HepG2 (cell line): ENCODE measurements at regions not wholly inside any gene's neighbourhood (a gene's known extent, or its start where the extent isn't known, plus 50 kb on each side); places are given as distances from the start of the nearest gene placed in this dataset.

Experiments used
- ATAC-seq: fragments of 200-7000 bp; cut with Tn5 transposase; 3 replicates; pipeline ENCODE4 v1.9.1; 2020; ENCODE audit warnings: mild to moderate bottlenecking, moderate library complexity
- BruUV-seq: library from RNA; stranded (reverse); fragments of 400-500 nt; replicated peaks from 2 replicates; lab custom pipeline; 2021; lab: Mats Ljungman, UMichigan
- CTCF ChIA-PET: fragments of 300-600 bp; formaldehyde crosslinking; extraction: SDS; loops from one replicate; lab custom pipeline; 2021; ENCODE audit warnings: low total read pairs, inconsistent platforms, low intra/inter-chr PET ratio; lab: Yijun Ruan, JAX
- POLR2A ChIA-PET: fragments of 350-600 bp; sonication (Branson Sonifier 250); formaldehyde crosslinking; loops from one replicate; lab custom pipeline; 2020; ENCODE audit warnings: antibody characterized with exemption, inconsistent platforms; lab: Yijun Ruan, JAX
- DNase-seq: peaks from one replicate; pipeline ENCODE4 v3.0.0-alpha.2; 2015; ENCODE audit warnings: low spot score
- FAIRE-seq: peaks from 3 replicates; lab custom pipeline; 2011; peaks lifted over from hg19 to GRCh38; lab: Jason Lieb, UNC
- H2AFZ ChIP-seq: one replicate; pipeline ENCODE4 v1.6.1; 2011; ENCODE audit warnings: low read length, inconsistent platforms
- H3K27ac ChIP-seq: fragments of 300-600 bp; 3 replicates; pipeline ENCODE4 v1.8.0; 2011; ENCODE audit warnings: mixed run types, mild to moderate bottlenecking, mixed read lengths, low read length, inconsistent platforms; ENCODE audit not compliant: insufficient read depth; ENCODE audit errors: extremely low read length
- H3K27me3 ChIP-seq, 2 experiments: fragments of 200-600 bp in 1 of 2; 2 replicates in 1 of 2; 3 replicates in 1 of 2; pipeline versions ENCODE4 v1.6.0 to v1.8.0; 2011; ENCODE audit warnings: low read length in 2 of 2, mild to moderate bottlenecking in 2 of 2, moderate library complexity in 2 of 2, inconsistent platforms in 1 of 2; ENCODE audit not compliant: insufficient read depth in 2 of 2, control insufficient read depth in 1 of 2
- H3K36me3 ChIP-seq, 2 experiments: fragments of 200-600 bp in 1 of 2; replicated peaks in 1 of 2; 2 replicates in 1 of 2; 3 replicates in 1 of 2; pipeline versions ENCODE4 v1.5.1 to v1.8.0; 2011; ENCODE audit warnings: low read length in 2 of 2, inconsistent platforms in 1 of 2; ENCODE audit not compliant: insufficient read depth in 2 of 2, control insufficient read depth in 1 of 2
- H3K4me1 ChIP-seq: 2 replicates; pipeline ENCODE4 v1.5.1; 2012; ENCODE audit warnings: low read length, inconsistent platforms; ENCODE audit not compliant: insufficient read depth
- H3K4me2 ChIP-seq: 2 replicates; pipeline ENCODE4 v1.6.0; 2011; ENCODE audit warnings: low read depth, low read length, inconsistent platforms
- H3K4me3 ChIP-seq, 3 experiments: fragments of 200-600 bp in 1 of 3; sonication (generic), shearing (Covaris generic) in 1 of 3; replicated peaks in 1 of 3; 2 replicates each; pipeline ENCODE4 v1.5.1; 2011 to 2016; ENCODE audit warnings: low read length in 3 of 3, inconsistent platforms in 2 of 3, low read depth in 2 of 3, mild to moderate bottlenecking in 2 of 3, control low read depth in 1 of 3, mixed read lengths in 1 of 3; ENCODE audit not compliant: insufficient read depth in 1 of 3
- H3K79me2 ChIP-seq: one replicate; pipeline ENCODE4 v1.6.1; 2011; ENCODE audit warnings: low read length, inconsistent platforms; ENCODE audit not compliant: insufficient read depth
- H3K9ac ChIP-seq: 2 replicates; pipeline ENCODE4 v1.6.0; 2011; ENCODE audit warnings: mild to moderate bottlenecking, low read depth, low read length, inconsistent platforms; ENCODE audit not compliant: insufficient read depth
- H3K9me3 ChIP-seq: 2 replicates; pipeline ENCODE4 v1.5.1; 2012; ENCODE audit warnings: mild to moderate bottlenecking, low read length
- H4K20me1 ChIP-seq: 2 replicates; pipeline ENCODE4 v1.6.0; 2011; ENCODE audit warnings: inconsistent platforms, mild to moderate bottlenecking, low read length, moderate library complexity; ENCODE audit not compliant: insufficient read depth
- DNMT1 ChIP-seq: sonication (generic); formaldehyde crosslinking; IDR thresholded peaks from 2 replicates; pipeline ENCODE4 v1.5.1; 2020; ENCODE audit warnings: mild to moderate bottlenecking, missing genetic modification reagents
- FLYWCH1 ChIP-seq: sonication (generic); formaldehyde crosslinking; IDR thresholded peaks from 2 replicates; pipeline ENCODE4 v1.8.1; 2023; ENCODE audit warnings: mild to moderate bottlenecking, missing genetic modification reagents
- FOXP1 ChIP-seq, 2 experiments: fragments of 450-650 bp in 1 of 2; IDR thresholded peaks; 2 replicates each; pipeline ENCODE4 v1.6.1; 2017 to 2018; ENCODE audit warnings: antibody characterized with exemption in 1 of 2
- MBNL3 ChIP-seq: fragments of 250-450 bp; sonication (Bioruptor Pico); conservative IDR thresholded peaks from 2 replicates; pipeline ENCODE4 v1.8.0; 2022; ENCODE audit warnings: mild to moderate bottlenecking, inconsistent platforms
- NFE2L2 ChIP-seq: fragments of 150-350 bp; IDR thresholded peaks from 2 replicates; pipeline ENCODE4 v1.6.1; 2014; ENCODE audit warnings: low read length
- TEAD3 ChIP-seq: optimal IDR thresholded peaks from 2 replicates; pipeline ENCODE3; 2016; ENCODE audit warnings: borderline replicate concordance
- TFDP2 ChIP-seq: sonication (generic); formaldehyde crosslinking; IDR thresholded peaks from 2 replicates; pipeline ENCODE4 v1.4.0; 2020; ENCODE audit warnings: missing genetic modification reagents
- TRIM24 ChIP-seq: sonication (generic); formaldehyde crosslinking; IDR thresholded peaks from 2 replicates; pipeline ENCODE4 v1.8.0; 2022; ENCODE audit warnings: mild to moderate bottlenecking, missing genetic modification reagents
- ZBTB8A ChIP-seq: sonication (generic); formaldehyde crosslinking; IDR thresholded peaks from 2 replicates; pipeline ENCODE4 v1.4.0; 2020; ENCODE audit warnings: mild to moderate bottlenecking, low read depth, missing genetic modification reagents, borderline replicate concordance
- ZNF12 ChIP-seq: sonication (generic); formaldehyde crosslinking; IDR thresholded peaks from 2 replicates; pipeline ENCODE4 v1.5.0; 2020; ENCODE audit warnings: missing genetic modification reagents
- ZNF3 ChIP-seq: IDR thresholded peaks from 2 replicates; pipeline ENCODE4 v1.7.0; 2017; ENCODE audit warnings: inconsistent platforms
- ZNF616 ChIP-seq: sonication (generic); formaldehyde crosslinking; IDR thresholded peaks from 2 replicates; pipeline ENCODE4 v1.5.0; 2020; ENCODE audit warnings: low read depth, mild to moderate bottlenecking, missing genetic modification reagents
- ZNF7 ChIP-seq: IDR thresholded peaks from 2 replicates; pipeline ENCODE4 v1.6.1; 2016; ENCODE audit warnings: missing biosample characterization, missing genetic modification reagents
- ZNF850 ChIP-seq: sonication (generic); formaldehyde crosslinking; conservative IDR thresholded peaks from 2 replicates; pipeline ENCODE4 v1.9.0; 2021; ENCODE audit warnings: mild to moderate bottlenecking, missing genetic modification reagents
- WGBS: methylation state at CpG from one replicate; pipeline ENCODE4 v1.1.6; 2017; ENCODE audit warnings: low lambda C conversion rate; 5-methylcytosine and 5-hydroxymethylcytosine counted together
- in situ Hi-C: cut with HindIII; loops from 2 replicates; pipeline ENCODE4 v1.10.0; 2017; ENCODE audit warnings: low pct_unique_long_range_greater_than_20kb; ENCODE audit not compliant: extremely low pct_ligation_motif_present
- intact Hi-C: fragments of 100-400 bp; cut with micrococcal nuclease; formaldehyde crosslinking; loops from one replicate; pipeline ENCODE4 v1.10.0; 2022; ENCODE audit not compliant: unreplicated experiment
- TF ChIP-seq, protein P1 (sequence below): sonication (generic); formaldehyde crosslinking; IDR thresholded peaks from 2 replicates; pipeline ENCODE4 v1.8.1; 2022; ENCODE audit warnings: mild to moderate bottlenecking, missing genetic modification reagents
- TF ChIP-seq, protein P2 (sequence below): sonication (generic); formaldehyde crosslinking; IDR thresholded peaks from 2 replicates; pipeline ENCODE4 v1.9.0; 2021; ENCODE audit warnings: missing genetic modification reagents, mild to moderate bottlenecking, borderline replicate concordance
- TF ChIP-seq, protein P3 (sequence below): sonication (generic); formaldehyde crosslinking; IDR thresholded peaks from 2 replicates; pipeline ENCODE4 v1.4.0; 2020; ENCODE audit warnings: mild to moderate bottlenecking, missing genetic modification reagents

- Histone ChIP-seq H2AFZ (no peak overlapping the region), H3K79me2 (no peaks in the 10 kb centered on the region), H4K20me1 (no peaks in the 10 kb centered on the region), H3K9me3 (peaks cover 16% of the 10 kb centered on the region), H3K27ac (no peak overlapping the region), H3K36me3 (no peaks in the 10 kb centered on the region), H3K9ac (no peak overlapping the region), H3K27me3 (no peaks in the 10 kb centered on the region), H3K4me1 (no peaks in the 10 kb centered on the region), H3K4me3 (no peak overlapping the region), H3K4me2 (no peak overlapping the region)
- 1% methylated on average over 4 of the region's 4 CpGs for WGBS
- in situ Hi-C loops, result no loop called here
- CTCF ChIA-PET, result no interaction called here
- FAIRE-seq (no peak), ATAC-seq (no peak), DNase-seq (no peak)
- POLR2A ChIA-PET, result no interaction called here
- BruUV-seq, result no TSS peak
- intact Hi-C loops, result no loop called here
- TF ChIP-seq ZBTB8A (CRISPR knock-in tag) (no peak), ZNF12 (CRISPR knock-in tag) (no peak), FOXP1 (IDR thresholded peaks at IDR 0.05) (no peak), FOXP1 (CRISPR knock-in tag; IDR thresholded peaks at IDR 0.05) (no peak), ZNF3 (CRISPR knock-in tag) (no peak), TEAD3 (CRISPR knock-in tag) (no peak), MBNL3 (CRISPR knock-in tag) (no peak), FLYWCH1 (CRISPR knock-in tag) (no peak), TFDP2 (CRISPR knock-in tag) (no peak), ZNF7 (no peak), NFE2L2 (no peak), ZNF850 (CRISPR knock-in tag) (no peak), ZNF616 (no peak), DNMT1 (CRISPR knock-in tag) (no peak), TRIM24 (CRISPR knock-in tag) (no peak)
- TF ChIP-seq, protein P1, sequence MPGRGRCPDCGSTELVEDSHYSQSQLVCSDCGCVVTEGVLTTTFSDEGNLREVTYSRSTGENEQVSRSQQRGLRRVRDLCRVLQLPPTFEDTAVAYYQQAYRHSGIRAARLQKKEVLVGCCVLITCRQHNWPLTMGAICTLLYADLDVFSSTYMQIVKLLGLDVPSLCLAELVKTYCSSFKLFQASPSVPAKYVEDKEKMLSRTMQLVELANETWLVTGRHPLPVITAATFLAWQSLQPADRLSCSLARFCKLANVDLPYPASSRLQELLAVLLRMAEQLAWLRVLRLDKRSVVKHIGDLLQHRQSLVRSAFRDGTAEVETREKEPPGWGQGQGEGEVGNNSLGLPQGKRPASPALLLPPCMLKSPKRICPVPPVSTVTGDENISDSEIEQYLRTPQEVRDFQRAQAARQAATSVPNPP (CRISPR knock-in tag), result no peak
- TF ChIP-seq, protein P2, sequence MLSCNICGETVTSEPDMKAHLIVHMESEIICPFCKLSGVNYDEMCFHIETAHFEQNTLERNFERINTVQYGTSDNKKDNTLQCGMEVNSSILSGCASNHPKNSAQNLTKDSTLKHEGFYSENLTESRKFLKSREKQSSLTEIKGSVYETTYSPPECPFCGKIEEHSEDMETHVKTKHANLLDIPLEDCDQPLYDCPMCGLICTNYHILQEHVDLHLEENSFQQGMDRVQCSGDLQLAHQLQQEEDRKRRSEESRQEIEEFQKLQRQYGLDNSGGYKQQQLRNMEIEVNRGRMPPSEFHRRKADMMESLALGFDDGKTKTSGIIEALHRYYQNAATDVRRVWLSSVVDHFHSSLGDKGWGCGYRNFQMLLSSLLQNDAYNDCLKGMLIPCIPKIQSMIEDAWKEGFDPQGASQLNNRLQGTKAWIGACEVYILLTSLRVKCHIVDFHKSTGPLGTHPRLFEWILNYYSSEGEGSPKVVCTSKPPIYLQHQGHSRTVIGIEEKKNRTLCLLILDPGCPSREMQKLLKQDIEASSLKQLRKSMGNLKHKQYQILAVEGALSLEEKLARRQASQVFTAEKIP (CRISPR knock-in tag), result no peak
- TF ChIP-seq, protein P3, sequence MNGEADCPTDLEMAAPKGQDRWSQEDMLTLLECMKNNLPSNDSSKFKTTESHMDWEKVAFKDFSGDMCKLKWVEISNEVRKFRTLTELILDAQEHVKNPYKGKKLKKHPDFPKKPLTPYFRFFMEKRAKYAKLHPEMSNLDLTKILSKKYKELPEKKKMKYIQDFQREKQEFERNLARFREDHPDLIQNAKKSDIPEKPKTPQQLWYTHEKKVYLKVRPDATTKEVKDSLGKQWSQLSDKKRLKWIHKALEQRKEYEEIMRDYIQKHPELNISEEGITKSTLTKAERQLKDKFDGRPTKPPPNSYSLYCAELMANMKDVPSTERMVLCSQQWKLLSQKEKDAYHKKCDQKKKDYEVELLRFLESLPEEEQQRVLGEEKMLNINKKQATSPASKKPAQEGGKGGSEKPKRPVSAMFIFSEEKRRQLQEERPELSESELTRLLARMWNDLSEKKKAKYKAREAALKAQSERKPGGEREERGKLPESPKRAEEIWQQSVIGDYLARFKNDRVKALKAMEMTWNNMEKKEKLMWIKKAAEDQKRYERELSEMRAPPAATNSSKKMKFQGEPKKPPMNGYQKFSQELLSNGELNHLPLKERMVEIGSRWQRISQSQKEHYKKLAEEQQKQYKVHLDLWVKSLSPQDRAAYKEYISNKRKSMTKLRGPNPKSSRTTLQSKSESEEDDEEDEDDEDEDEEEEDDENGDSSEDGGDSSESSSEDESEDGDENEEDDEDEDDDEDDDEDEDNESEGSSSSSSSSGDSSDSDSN (CRISPR knock-in tag), result no peak
These were observed 205.5 kb upstream of the MON1B start for GRCh38 chr16:76985392-76986045.
